HEK293 (cell line): ENCODE measurements at regions not wholly inside any gene's neighbourhood (a gene's known extent, or its start where the extent isn't known, plus 50 kb on each side); places are given as distances from the start of the nearest gene placed in this dataset.
A peak's percentile ranks its signal among the peaks of the same experiment; 100 is the strongest.

Experiments
- CTCF ChIA-PET: fragments of 350-600 bp; formaldehyde crosslinking; extraction: SDS; loops from one replicate; lab custom pipeline; 2021; ENCODE audit warnings: antibody characterized with exemption; lab: Yijun Ruan, JAX
- POLR2A ChIA-PET: fragments of 300-600 bp; formaldehyde crosslinking; extraction: SDS; loops from one replicate; lab custom pipeline; 2020; ENCODE audit warnings: antibody characterized with exemption, inconsistent platforms; lab: Yijun Ruan, JAX
- H3K27ac ChIP-seq: fragments of 200-500 bp; sonication (Bioruptor generic); 2 replicates; pipeline ENCODE4 v1.5.1; 2014; ENCODE audit warnings: low read depth, low read length, control low read depth, inconsistent platforms; ENCODE audit errors: extremely low read depth
- H3K36me3 ChIP-seq, 2 experiments: fragments of 200-500 bp in 1 of 2; sonication (Bioruptor generic) in 1 of 2; 1 replicate in 1 of 2; 2 replicates in 1 of 2; pipeline ENCODE4 v1.5.1; 2014 to 2017; ENCODE audit warnings: inconsistent platforms in 2 of 2, low read length in 2 of 2; ENCODE audit not compliant: control insufficient read depth in 2 of 2, insufficient read depth in 1 of 2
- H3K4me1 ChIP-seq: fragments of 200-500 bp; sonication (Bioruptor generic); 2 replicates; pipeline ENCODE4 v1.5.1; 2014; ENCODE audit warnings: mild to moderate bottlenecking, low read length, inconsistent platforms; ENCODE audit not compliant: control insufficient read depth, insufficient read depth
- H3K4me3 ChIP-seq: 2 replicates; pipeline ENCODE4 v1.5.1; 2011; ENCODE audit warnings: low read depth, mild to moderate bottlenecking, control low read depth, low read length, moderate library complexity
- H3K9me3 ChIP-seq: fragments of 200-500 bp; sonication (Bioruptor generic); 2 replicates; pipeline ENCODE4 v1.5.1; 2014; ENCODE audit warnings: low read depth, low read length, inconsistent platforms; ENCODE audit not compliant: control insufficient read depth, insufficient read depth
- FEZF1 ChIP-seq: fragments of 450-650 bp; formaldehyde crosslinking; IDR thresholded peaks from 2 replicates; pipeline ENCODE4 v1.5.1; 2016; ENCODE audit warnings: missing biosample characterization, missing genetic modification characterization
- GFI1B ChIP-seq: fragments of 450-650 bp; formaldehyde crosslinking; IDR thresholded peaks from 2 replicates; pipeline ENCODE4 v1.5.1; 2016; ENCODE audit warnings: missing biosample characterization, missing genetic modification characterization
- HIC1 ChIP-seq: fragments of 450-650 bp; formaldehyde crosslinking; IDR thresholded peaks from 2 replicates; pipeline ENCODE4 v1.5.1; 2016; ENCODE audit warnings: missing biosample characterization, missing genetic modification characterization
- KLF10 ChIP-seq: fragments of 450-650 bp; IDR thresholded peaks from 2 replicates; pipeline ENCODE4 v1.5.1; 2018; ENCODE audit warnings: missing biosample characterization, mild to moderate bottlenecking, missing genetic modification characterization
- RBAK ChIP-seq: fragments of 450-650 bp; formaldehyde crosslinking; IDR thresholded peaks from 2 replicates; pipeline ENCODE4 v1.5.1; 2016; ENCODE audit warnings: missing biosample characterization, missing genetic modification characterization
- ZFHX2 ChIP-seq: fragments of 450-650 bp; formaldehyde crosslinking; conservative IDR thresholded peaks from 2 replicates; pipeline ENCODE4 v1.5.1; 2016; ENCODE audit warnings: missing biosample characterization, missing genetic modification characterization
- ZFP41 ChIP-seq: fragments of 450-650 bp; formaldehyde crosslinking; IDR thresholded peaks from 2 replicates; pipeline ENCODE4 v1.5.1; 2016; ENCODE audit warnings: missing biosample characterization, missing genetic modification characterization, borderline replicate concordance
- ZNF266 ChIP-seq: fragments of 450-650 bp; formaldehyde crosslinking; IDR thresholded peaks from 2 replicates; pipeline ENCODE4 v1.5.1; 2016; ENCODE audit warnings: missing biosample characterization, missing genetic modification characterization, low read depth
- ZNF280D ChIP-seq: fragments of 450-650 bp; formaldehyde crosslinking; IDR thresholded peaks from 2 replicates; pipeline ENCODE4 v1.5.1; 2016; ENCODE audit warnings: missing biosample characterization, missing genetic modification characterization
- ZNF426 ChIP-seq: fragments of 450-650 bp; formaldehyde crosslinking; IDR thresholded peaks from 2 replicates; pipeline ENCODE4 v1.5.1; 2017; ENCODE audit warnings: missing biosample characterization, missing genetic modification characterization, mild to moderate bottlenecking, inconsistent platforms, moderate library complexity
- ZNF473 ChIP-seq: fragments of 450-650 bp; formaldehyde crosslinking; IDR thresholded peaks from 2 replicates; pipeline ENCODE4 v1.5.1; 2017; ENCODE audit warnings: missing biosample characterization, missing genetic modification characterization
- ZNF548 ChIP-seq: fragments of 450-650 bp; formaldehyde crosslinking; IDR thresholded peaks from 2 replicates; pipeline ENCODE4 v1.5.1; 2016; ENCODE audit warnings: missing biosample characterization, missing genetic modification characterization
- ZNF560 ChIP-seq: fragments of 450-650 bp; formaldehyde crosslinking; IDR thresholded peaks from 2 replicates; pipeline ENCODE4 v1.5.1; 2017; ENCODE audit warnings: missing biosample characterization, missing genetic modification characterization, borderline replicate concordance
- ZNF639 ChIP-seq: fragments of 450-650 bp; formaldehyde crosslinking; IDR thresholded peaks from 2 replicates; pipeline ENCODE4 v1.5.1; 2016; ENCODE audit warnings: missing biosample characterization, missing genetic modification characterization
- ZNF747 ChIP-seq: fragments of 450-650 bp; formaldehyde crosslinking; IDR thresholded peaks from 2 replicates; pipeline ENCODE4 v1.5.1; 2016; ENCODE audit warnings: missing biosample characterization, missing genetic modification characterization
- TF ChIP-seq, protein P1 (sequence below): fragments of 450-650 bp; formaldehyde crosslinking; IDR thresholded peaks from 2 replicates; pipeline ENCODE4 v1.5.0; 2017; ENCODE audit warnings: missing biosample characterization, missing genetic modification characterization, borderline replicate concordance
- TF ChIP-seq, protein P2 (sequence below): fragments of 450-650 bp; formaldehyde crosslinking; IDR thresholded peaks from 2 replicates; pipeline ENCODE4 v1.5.1; 2016; ENCODE audit warnings: missing biosample characterization, missing genetic modification characterization
- TF ChIP-seq, protein P3 (sequence below): fragments of 450-650 bp; formaldehyde crosslinking; optimal IDR thresholded peaks from 2 replicates; pipeline ENCODE3; 2016; ENCODE audit warnings: missing biosample characterization, mild to moderate bottlenecking, missing genetic modification characterization

GRCh38 chr9:86634501-86634900, 280.3 kb upstream of the TUT7 start:
- ChIA-PET POLR2A (no interaction called here), CTCF (interaction anchor here (1.0 kb wide), 1 partner anchor 111 kb away, joined by 3 read pairs; no protein-coding TSS in a partner anchor)
- H3K4me3 ChIP-seq = no peak overlapping the region
- H3K9me3 ChIP-seq = no peaks in the 10 kb centered on the region; the same call in 1 of the 2 replicates
- no peaks in the 10 kb centered on the region for H3K36me3 ChIP-seq
- peaks cover 4% of the 10 kb centered on the region; the same call in 1 of the 2 replicates for H3K4me1 ChIP-seq
- TF ChIP-seq ZNF548 (peak; percentile 99), ZNF266 (tag by site-specific recombination) (no peak)
- no peak overlapping the region for H3K27ac ChIP-seq

DNA sequence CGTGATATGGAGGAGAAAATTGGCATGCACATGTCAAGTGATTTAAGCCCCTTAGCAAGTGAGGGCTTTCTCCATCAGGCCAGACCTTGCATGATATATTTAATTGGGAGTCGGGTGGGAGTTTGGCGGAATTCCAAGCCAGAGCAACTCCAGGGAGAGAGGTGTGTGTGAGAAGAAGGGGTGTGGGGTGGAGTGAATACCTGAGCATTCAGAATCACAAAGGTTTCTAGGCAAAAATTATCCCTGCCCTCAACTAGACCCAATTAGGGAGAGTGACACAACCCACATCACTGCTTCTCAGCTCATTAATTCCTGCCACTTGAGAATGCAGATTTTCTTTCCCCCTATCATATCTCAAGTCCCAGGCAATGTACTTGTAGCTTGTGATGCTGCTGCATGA, 279.7 kb upstream of the TUT7 start:
- Histone ChIP-seq H3K36me3 (no peaks in the 10 kb centered on the region), H3K9me3 (no peaks in the 10 kb centered on the region; the same call in 1 of the 2 replicates), H3K27ac (no peak overlapping the region)
- no peak for TF ChIP-seq KLF10 (tag by site-specific recombination)
- TF ChIP-seq, protein P1, sequence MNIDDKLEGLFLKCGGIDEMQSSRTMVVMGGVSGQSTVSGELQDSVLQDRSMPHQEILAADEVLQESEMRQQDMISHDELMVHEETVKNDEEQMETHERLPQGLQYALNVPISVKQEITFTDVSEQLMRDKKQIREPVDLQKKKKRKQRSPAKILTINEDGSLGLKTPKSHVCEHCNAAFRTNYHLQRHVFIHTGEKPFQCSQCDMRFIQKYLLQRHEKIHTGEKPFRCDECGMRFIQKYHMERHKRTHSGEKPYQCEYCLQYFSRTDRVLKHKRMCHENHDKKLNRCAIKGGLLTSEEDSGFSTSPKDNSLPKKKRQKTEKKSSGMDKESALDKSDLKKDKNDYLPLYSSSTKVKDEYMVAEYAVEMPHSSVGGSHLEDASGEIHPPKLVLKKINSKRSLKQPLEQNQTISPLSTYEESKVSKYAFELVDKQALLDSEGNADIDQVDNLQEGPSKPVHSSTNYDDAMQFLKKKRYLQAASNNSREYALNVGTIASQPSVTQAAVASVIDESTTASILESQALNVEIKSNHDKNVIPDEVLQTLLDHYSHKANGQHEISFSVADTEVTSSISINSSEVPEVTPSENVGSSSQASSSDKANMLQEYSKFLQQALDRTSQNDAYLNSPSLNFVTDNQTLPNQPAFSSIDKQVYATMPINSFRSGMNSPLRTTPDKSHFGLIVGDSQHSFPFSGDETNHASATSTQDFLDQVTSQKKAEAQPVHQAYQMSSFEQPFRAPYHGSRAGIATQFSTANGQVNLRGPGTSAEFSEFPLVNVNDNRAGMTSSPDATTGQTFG = no peak
- TF ChIP-seq ZNF560 (tag by site-specific recombination) = no peak
- no peak for TF ChIP-seq ZFP41 (tag by site-specific recombination)
- TF ChIP-seq ZNF747 = no peak
- no peak for TF ChIP-seq HIC1 (tag by site-specific recombination)
- no peak for TF ChIP-seq ZNF280D (tag by site-specific recombination)
- TF ChIP-seq RBAK = no peak
- TF ChIP-seq, protein P2, sequence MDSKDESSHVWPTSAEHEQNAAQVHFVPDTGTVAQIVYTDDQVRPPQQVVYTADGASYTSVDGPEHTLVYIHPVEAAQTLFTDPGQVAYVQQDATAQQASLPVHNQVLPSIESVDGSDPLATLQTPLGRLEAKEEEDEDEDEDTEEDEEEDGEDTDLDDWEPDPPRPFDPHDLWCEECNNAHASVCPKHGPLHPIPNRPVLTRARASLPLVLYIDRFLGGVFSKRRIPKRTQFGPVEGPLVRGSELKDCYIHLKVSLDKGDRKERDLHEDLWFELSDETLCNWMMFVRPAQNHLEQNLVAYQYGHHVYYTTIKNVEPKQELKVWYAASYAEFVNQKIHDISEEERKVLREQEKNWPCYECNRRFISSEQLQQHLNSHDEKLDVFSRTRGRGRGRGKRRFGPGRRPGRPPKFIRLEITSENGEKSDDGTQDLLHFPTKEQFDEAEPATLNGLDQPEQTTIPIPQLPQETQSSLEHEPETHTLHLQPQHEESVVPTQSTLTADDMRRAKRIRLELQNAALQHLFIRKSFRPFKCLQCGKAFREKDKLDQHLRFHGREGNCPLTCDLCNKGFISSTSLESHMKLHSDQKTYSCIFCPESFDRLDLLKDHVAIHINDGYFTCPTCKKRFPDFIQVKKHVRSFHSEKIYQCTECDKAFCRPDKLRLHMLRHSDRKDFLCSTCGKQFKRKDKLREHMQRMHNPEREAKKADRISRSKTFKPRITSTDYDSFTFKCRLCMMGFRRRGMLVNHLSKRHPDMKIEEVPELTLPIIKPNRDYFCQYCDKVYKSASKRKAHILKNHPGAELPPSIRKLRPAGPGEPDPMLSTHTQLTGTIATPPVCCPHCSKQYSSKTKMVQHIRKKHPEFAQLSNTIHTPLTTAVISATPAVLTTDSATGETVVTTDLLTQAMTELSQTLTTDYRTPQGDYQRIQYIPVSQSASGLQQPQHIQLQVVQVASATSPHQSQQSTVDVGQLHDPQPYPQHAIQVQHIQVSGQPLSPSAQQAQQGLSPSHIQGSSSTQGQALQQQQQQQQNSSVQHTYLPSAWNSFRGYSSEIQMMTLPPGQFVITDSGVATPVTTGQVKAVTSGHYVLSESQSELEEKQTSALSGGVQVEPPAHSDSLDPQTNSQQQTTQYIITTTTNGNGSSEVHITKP (tag by site-specific recombination) = peak; percentile 62
- TF ChIP-seq GFI1B (tag by site-specific recombination) = no peak
- peak; percentile 32; the same call in 1 of the 2 replicates for TF ChIP-seq FEZF1 (tag by site-specific recombination)
- TF ChIP-seq ZNF639 = no peak
- TF ChIP-seq, protein P3, sequence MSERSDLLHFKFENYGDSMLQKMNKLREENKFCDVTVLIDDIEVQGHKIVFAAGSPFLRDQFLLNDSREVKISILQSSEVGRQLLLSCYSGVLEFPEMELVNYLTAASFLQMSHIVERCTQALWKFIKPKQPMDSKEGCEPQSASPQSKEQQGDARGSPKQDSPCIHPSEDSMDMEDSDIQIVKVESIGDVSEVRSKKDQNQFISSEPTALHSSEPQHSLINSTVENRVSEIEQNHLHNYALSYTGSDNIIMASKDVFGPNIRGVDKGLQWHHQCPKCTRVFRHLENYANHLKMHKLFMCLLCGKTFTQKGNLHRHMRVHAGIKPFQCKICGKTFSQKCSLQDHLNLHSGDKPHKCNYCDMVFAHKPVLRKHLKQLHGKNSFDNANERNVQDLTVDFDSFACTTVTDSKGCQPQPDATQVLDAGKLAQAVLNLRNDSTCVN = no peak
- TF ChIP-seq ZNF426 = no peak
- TF ChIP-seq ZNF473 (tag by site-specific recombination) = no peak
- TF ChIP-seq ZFHX2 (tag by site-specific recombination) = 0 out of 2 replicates have a peak, but pooled peaks have one; percentile 22
- TF ChIP-seq, all 188 proteins: peak for 3
- Histone ChIP-seq H3K4me1 (no peaks in the 10 kb centered on the region), H3K4me3 (no peak overlapping the region)
- POLR2A ChIA-PET = no interaction called here
- CTCF ChIA-PET = interaction anchor here (1.0 kb wide), 2 partner anchors 98 to 111 kb away, joined by 3 to 5 read pairs; no protein-coding TSS in a partner anchor
